Stomach (tissue), 4 donors: ENCODE measurements at regions not wholly inside any gene's neighbourhood (a gene's known extent, or its start where the extent isn't known, plus 50 kb on each side); places are given as distances from the start of the nearest gene placed in this dataset.

Experiments
- CTCF ChIP-seq, 7 experiments: fragments of 450-650 bp in 4 of 7; fragments of 200-600 bp in 3 of 7; sonication (generic) in 3 of 7; IDR thresholded peaks; one replicate each; pipeline ENCODE4 v1.5.1; 2016 to 2019; ENCODE audit warnings: antibody characterized with exemption in 7 of 7, control low read depth in 2 of 7, mild to moderate bottlenecking in 1 of 7
- EP300 ChIP-seq: sonication (generic); formaldehyde crosslinking; IDR thresholded peaks from one replicate; pipeline ENCODE4 v1.6.1; 2017; ENCODE audit warnings: antibody characterized with exemption
- POLR2A ChIP-seq, 4 donors: fragments of 450-650 bp; IDR thresholded peaks; one replicate each; pipeline ENCODE4 v1.6.1; 2016; ENCODE audit warnings: antibody characterized with exemption in 4 of 4, control low read depth in 2 of 4, mild to moderate bottlenecking in 1 of 4, moderate library complexity in 1 of 4
- POLR2AphosphoS5 ChIP-seq, 3 donors: sonication (generic); formaldehyde crosslinking; IDR thresholded peaks; one replicate each; pipeline ENCODE4 v1.6.1; 2016; ENCODE audit warnings: antibody characterized with exemption in 3 of 3

DNA sequence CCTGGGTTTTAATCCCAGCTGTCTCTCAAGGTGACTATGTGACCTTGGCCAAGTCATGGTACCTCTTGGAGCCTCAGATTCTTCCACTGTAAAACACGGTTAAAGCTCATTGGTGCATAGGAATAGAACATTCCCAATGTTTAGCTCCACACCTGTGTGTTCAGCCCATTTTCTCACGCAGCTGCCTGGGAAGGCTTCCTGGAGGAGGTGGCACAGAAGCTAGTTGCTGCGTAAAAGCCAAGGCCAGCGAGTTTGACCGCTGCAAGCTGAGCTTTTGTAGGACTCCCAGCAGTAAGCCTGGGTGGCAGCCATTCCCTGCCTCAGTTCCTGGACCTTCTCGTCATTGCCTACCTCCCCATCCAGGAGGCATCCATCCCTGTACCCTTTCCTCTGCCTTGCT, 326.6 kb downstream of the RPS24 start:
- TF ChIP-seq CTCF (IDR thresholded peaks at IDR 0.05): no peak
- no peak for TF ChIP-seq POLR2A (IDR thresholded peaks at IDR 0.05)
- no peak for TF ChIP-seq POLR2AphosphoS5 (IDR thresholded peaks at IDR 0.05)
- no peak for TF ChIP-seq EP300
